ENCODE measurements at regions not wholly inside any gene's neighbourhood (a gene's known extent, or its start where the extent isn't known, plus 50 kb on each side); places are given as distances from the start of the nearest gene placed in this dataset.

GRCh38 chr5:5598547-5599113 lies 176.2 kb downstream of the ICE1 start:
- TF ChIP-seq CTCF (IDR thresholded peaks at IDR 0.05): no peak
- TF ChIP-seq POLR2A (IDR thresholded peaks at IDR 0.05): no peak

Data from Peyer's patch (tissue), 4 donors.